ENCODE measurements at regions not wholly inside any gene's neighbourhood (a gene's known extent, or its start where the extent isn't known, plus 50 kb on each side); places are given as distances from the start of the nearest gene placed in this dataset.

GRCh38 chr20:59403962-59404314, 103.5 kb downstream of the EDN3 start:
- Histone ChIP-seq H4K8ac (ENCODE audit: low read depth in 2 of 2, low read length in 2 of 2) (no peak overlapping the region), H4K20me1 (ENCODE audit: insufficient read depth, low read length) (no peaks in the 10 kb centered on the region), H3K14ac (replicated peaks; ENCODE audit: low read depth, low read length) (no peak overlapping the region), H3K79me1 (ENCODE audit: low read depth in 1 of 2, low read length in 2 of 2) (no peaks in the 10 kb centered on the region), H3K27me3 (ENCODE audit: control insufficient read depth, insufficient read depth, low read length) (peaks cover 12% of the 10 kb centered on the region), H4K91ac (ENCODE audit: insufficient read depth, low read depth, low read length) (no peak overlapping the region), H3K18ac (ENCODE audit: low read depth, low read length) (no peak overlapping the region), H3K9me3 (ENCODE audit: control insufficient read depth, insufficient read depth, low read length) (no peaks in the 10 kb centered on the region), H2BK20ac (ENCODE audit: low read depth, low read length) (no peak overlapping the region), H3K4me1 (ENCODE audit: control insufficient read depth, insufficient read depth, low read length) (no peaks in the 10 kb centered on the region), H3K56ac (ENCODE audit: extremely low read depth, insufficient read depth, low read length) (no peak overlapping the region), H2AFZ (replicated peaks; ENCODE audit: low read length, poor library complexity) (peak overlapping the region; percentile 1), H3K9me1 (ENCODE audit: insufficient read depth, low read length) (no peaks in the 10 kb centered on the region), H2BK120ac (ENCODE audit: low read depth, low read length) (no peak overlapping the region), H3K4me3 (ENCODE audit: insufficient read depth, low read depth, low read length) (no peak overlapping the region), H2BK5ac (ENCODE audit: low read depth, low read length, poor library complexity, severe bottlenecking) (no peak overlapping the region), H2BK15ac (ENCODE audit: low read depth, low read length) (no peak overlapping the region), H3K36me3 (ENCODE audit: control insufficient read depth, insufficient read depth, low read length) (no peaks in the 10 kb centered on the region), H3K4me2 (ENCODE audit: low read depth, low read length) (no peak overlapping the region), H3K9ac (ENCODE audit: low read depth, low read length) (no peak overlapping the region), H2AK9ac (replicated peaks; ENCODE audit: low read depth, low read length, poor library complexity) (no peak overlapping the region), H3K27ac (ENCODE audit: insufficient read depth, low read length) (no peak overlapping the region), H2AK5ac (ENCODE audit: low read depth, low read length) (no peak overlapping the region), H4K5ac (ENCODE audit: low read depth, low read length) (no peak overlapping the region), H3K23ac (ENCODE audit: low read depth, low read length) (no peak overlapping the region), H3K4ac (ENCODE audit: low read depth, low read length) (no peak overlapping the region)
- DNase-seq (no peak), ATAC-seq (ENCODE audit: low read depth) (no peak)
- ChIA-PET CTCF (interaction anchor here (0.7 to 1.1 kb wide), 2 partner anchors 15 to 534 kb away, joined by 3 to 4 read pairs; no protein-coding TSS in a partner anchor), POLR2A (ENCODE audit: unreplicated experiment) (no interaction called here)
- dilution Hi-C loops (cut with HindIII; ENCODE audit: low sequenced_read_pairs, unreplicated experiment): no loop called here
- 75% methylated on average over 2 of the region's 9 CpGs; no CpG with 5 or more reads in 1 of the 2 experiments for WGBS, 2 experiments (ENCODE audit: extremely low coverage in 2 of 2, insufficient read length in 1 of 2)
- in situ Hi-C loops (cut with MboI; ENCODE audit: low sequenced_read_pairs): no loop called here
- no TSS peak for BruUV-seq (replicated peaks)
- no peak for TF ChIP-seq FOS (IDR thresholded peaks at IDR 0.05; ENCODE audit: low read depth, low read length)
- no peak for TF ChIP-seq RAD21 (IDR thresholded peaks at IDR 0.05; ENCODE audit: low read length)
- TF ChIP-seq, protein P1, sequence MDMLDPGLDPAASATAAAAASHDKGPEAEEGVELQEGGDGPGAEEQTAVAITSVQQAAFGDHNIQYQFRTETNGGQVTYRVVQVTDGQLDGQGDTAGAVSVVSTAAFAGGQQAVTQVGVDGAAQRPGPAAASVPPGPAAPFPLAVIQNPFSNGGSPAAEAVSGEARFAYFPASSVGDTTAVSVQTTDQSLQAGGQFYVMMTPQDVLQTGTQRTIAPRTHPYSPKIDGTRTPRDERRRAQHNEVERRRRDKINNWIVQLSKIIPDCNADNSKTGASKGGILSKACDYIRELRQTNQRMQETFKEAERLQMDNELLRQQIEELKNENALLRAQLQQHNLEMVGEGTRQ (IDR thresholded peaks at IDR 0.05; ENCODE audit: low read depth, low read length): no peak
- no peak for TF ChIP-seq RCOR1 (IDR thresholded peaks at IDR 0.05; ENCODE audit: insufficient replicate concordance, low read length)
- TF ChIP-seq, protein P2, sequence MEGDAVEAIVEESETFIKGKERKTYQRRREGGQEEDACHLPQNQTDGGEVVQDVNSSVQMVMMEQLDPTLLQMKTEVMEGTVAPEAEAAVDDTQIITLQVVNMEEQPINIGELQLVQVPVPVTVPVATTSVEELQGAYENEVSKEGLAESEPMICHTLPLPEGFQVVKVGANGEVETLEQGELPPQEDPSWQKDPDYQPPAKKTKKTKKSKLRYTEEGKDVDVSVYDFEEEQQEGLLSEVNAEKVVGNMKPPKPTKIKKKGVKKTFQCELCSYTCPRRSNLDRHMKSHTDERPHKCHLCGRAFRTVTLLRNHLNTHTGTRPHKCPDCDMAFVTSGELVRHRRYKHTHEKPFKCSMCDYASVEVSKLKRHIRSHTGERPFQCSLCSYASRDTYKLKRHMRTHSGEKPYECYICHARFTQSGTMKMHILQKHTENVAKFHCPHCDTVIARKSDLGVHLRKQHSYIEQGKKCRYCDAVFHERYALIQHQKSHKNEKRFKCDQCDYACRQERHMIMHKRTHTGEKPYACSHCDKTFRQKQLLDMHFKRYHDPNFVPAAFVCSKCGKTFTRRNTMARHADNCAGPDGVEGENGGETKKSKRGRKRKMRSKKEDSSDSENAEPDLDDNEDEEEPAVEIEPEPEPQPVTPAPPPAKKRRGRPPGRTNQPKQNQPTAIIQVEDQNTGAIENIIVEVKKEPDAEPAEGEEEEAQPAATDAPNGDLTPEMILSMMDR (conservative IDR thresholded peaks at IDR 0.05; ENCODE audit: low read depth, low read length): no peak
- intact Hi-C loops (cut with micrococcal nuclease): loop anchor here (5.0 to 10.0 kb wide), 2 partner anchors 319 to 532 kb away; no protein-coding TSS in a partner anchor
